ENCODE measurements at regions not wholly inside any gene's neighbourhood (a gene's known extent, or its start where the extent isn't known, plus 50 kb on each side); places are given as distances from the start of the nearest gene placed in this dataset.

GRCh38 chr10:130550952-130551674 is 414.9 kb downstream of the GLRX3 start:
- no peaks in the 10 kb centered on the region for H3K4me1 ChIP-seq (ENCODE audit: control insufficient read depth, extremely low read depth, insufficient read depth, low read length)
- no peaks in the 10 kb centered on the region for H3K36me3 ChIP-seq (ENCODE audit: control insufficient read depth in 2 of 2, extremely low read depth in 1 of 2, insufficient read depth in 2 of 2, low read length in 2 of 2)
- H3K27ac ChIP-seq (ENCODE audit: control insufficient read depth, insufficient read depth, low read length): no peak overlapping the region
- no peak overlapping the region for H3K4me2 ChIP-seq (ENCODE audit: control insufficient read depth, extremely low read depth, insufficient read depth, low read depth, low read length)
- no peaks in the 10 kb centered on the region for H3K27me3 ChIP-seq (ENCODE audit: control insufficient read depth, extremely low read depth, insufficient read depth, low read length)
- dilution Hi-C loops (cut with MboI; ENCODE audit: extremely low pct_ligation_motif_present, low sequenced_read_pairs): no loop called here
- TF ChIP-seq CTCF (optimal IDR thresholded peaks at IDR 0.05 in 1 of 3, IDR thresholded peaks at IDR 0.05 in 1 of 3, conservative IDR thresholded peaks at IDR 0.05 in 1 of 3; ENCODE audit: extremely low read depth in 1 of 3, insufficient read depth in 2 of 3, low read length in 3 of 3): no peak
- no peak for TF ChIP-seq EZH2 (IDR thresholded peaks at IDR 0.05; ENCODE audit: low read length)
- no peak overlapping the region for H3K4me3 ChIP-seq (ENCODE audit: control insufficient read depth in 2 of 3, extremely low read depth in 1 of 3, insufficient read depth in 2 of 3, low read depth in 1 of 3, low read length in 3 of 3)
- H3K9ac ChIP-seq (ENCODE audit: control insufficient read depth, extremely low read depth, insufficient read depth, low read length): no peak overlapping the region
- H3K79me2 ChIP-seq (ENCODE audit: control insufficient read depth, insufficient read depth, low read length): no peaks in the 10 kb centered on the region
- H3K9me1 ChIP-seq (ENCODE audit: control insufficient read depth, extremely low read depth, insufficient read depth, low read length): no peaks in the 10 kb centered on the region
- DNase-seq (ENCODE audit: low read depth, low spot score): no peak
- no peaks in the 10 kb centered on the region for H4K20me1 ChIP-seq (ENCODE audit: control insufficient read depth, extremely low read depth, insufficient read depth, low read length)
- peaks cover 6% of the 10 kb centered on the region for H3K9me3 ChIP-seq (ENCODE audit: control insufficient read depth, low read depth, low read length)
- no peak for FAIRE-seq
- no peak overlapping the region for H2AFZ ChIP-seq (ENCODE audit: control insufficient read depth, low read length)

DNA sequence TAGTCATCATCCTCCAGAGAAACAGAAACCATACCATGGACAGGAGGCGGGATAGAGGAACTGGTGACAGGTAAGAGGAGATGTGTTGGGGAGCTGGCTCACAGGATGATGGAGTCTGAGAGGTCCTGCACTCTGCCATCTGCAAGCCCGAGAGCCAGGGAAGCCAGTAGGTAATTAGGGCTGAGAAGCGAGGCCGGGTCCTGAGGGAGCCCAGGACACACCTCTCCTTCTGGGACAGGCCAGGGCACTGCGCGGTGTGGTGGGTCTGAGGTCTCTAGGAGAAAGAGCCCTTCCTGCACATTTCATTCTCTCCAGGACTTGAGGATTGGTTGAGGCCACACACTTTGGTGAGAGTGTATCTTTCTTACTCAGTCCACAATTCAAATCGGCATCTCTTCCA is 415.5 kb downstream of the GLRX3 start:
- DNase-seq (ENCODE audit: low read depth, low spot score) (no peak), FAIRE-seq (no peak)
- Histone ChIP-seq H3K9me1 (ENCODE audit: control insufficient read depth, extremely low read depth, insufficient read depth, low read length) (no peaks in the 10 kb centered on the region), H3K79me2 (ENCODE audit: control insufficient read depth, insufficient read depth, low read length) (no peaks in the 10 kb centered on the region), H3K9me3 (ENCODE audit: control insufficient read depth, low read depth, low read length) (peaks cover 6% of the 10 kb centered on the region), H3K4me1 (ENCODE audit: control insufficient read depth, extremely low read depth, insufficient read depth, low read length) (no peaks in the 10 kb centered on the region), H3K27me3 (ENCODE audit: control insufficient read depth, extremely low read depth, insufficient read depth, low read length) (no peaks in the 10 kb centered on the region), H3K9ac (ENCODE audit: control insufficient read depth, extremely low read depth, insufficient read depth, low read length) (no peak overlapping the region), H3K4me3 (ENCODE audit: control insufficient read depth in 2 of 3, extremely low read depth in 1 of 3, insufficient read depth in 2 of 3, low read depth in 1 of 3, low read length in 3 of 3) (no peak overlapping the region), H4K20me1 (ENCODE audit: control insufficient read depth, extremely low read depth, insufficient read depth, low read length) (no peaks in the 10 kb centered on the region), H3K27ac (ENCODE audit: control insufficient read depth, insufficient read depth, low read length) (no peak overlapping the region), H3K36me3 (ENCODE audit: control insufficient read depth in 2 of 2, extremely low read depth in 1 of 2, insufficient read depth in 2 of 2, low read length in 2 of 2) (no peaks in the 10 kb centered on the region), H3K4me2 (ENCODE audit: control insufficient read depth, extremely low read depth, insufficient read depth, low read depth, low read length) (no peak overlapping the region), H2AFZ (ENCODE audit: control insufficient read depth, low read length) (no peak overlapping the region)
- TF ChIP-seq EZH2 (IDR thresholded peaks at IDR 0.05; ENCODE audit: low read length) (no peak), CTCF (optimal IDR thresholded peaks at IDR 0.05 in 1 of 3, IDR thresholded peaks at IDR 0.05 in 1 of 3, conservative IDR thresholded peaks at IDR 0.05 in 1 of 3; ENCODE audit: extremely low read depth in 1 of 3, insufficient read depth in 2 of 3, low read length in 3 of 3) (no peak)
- dilution Hi-C loops (cut with MboI; ENCODE audit: extremely low pct_ligation_motif_present, low sequenced_read_pairs): no loop called here
